Vagina (tissue), 2 donors: ENCODE measurements at regions not wholly inside any gene's neighbourhood (a gene's known extent, or its start where the extent isn't known, plus 50 kb on each side); places are given as distances from the start of the nearest gene placed in this dataset.

Experiments used
- DNase-seq, 2 donors: peaks; one replicate each; pipeline ENCODE4 v3.0.0-alpha.2; 2017; ENCODE audit errors: extremely low spot score in 2 of 2
- H3K27ac ChIP-seq: fragments of 200-600 bp; sonication (generic); one replicate; pipeline ENCODE4 v1.5.1; 2019
- H3K27me3 ChIP-seq: fragments of 200-600 bp; sonication (generic); one replicate; pipeline ENCODE4 v1.5.1; 2019
- H3K36me3 ChIP-seq, 2 donors: fragments of 200-600 bp; sonication (generic); one replicate each; pipeline ENCODE4 v1.5.1; 2017 to 2019
- H3K4me1 ChIP-seq: fragments of 200-600 bp; sonication (generic); one replicate; pipeline ENCODE4 v1.5.1; 2019
- H3K4me3 ChIP-seq, 2 donors: fragments of 200-600 bp; sonication (generic); 1 replicate in 1 of 2; 2 replicates in 1 of 2; pipeline ENCODE4 v1.5.1; 2016 to 2019
- H3K9me3 ChIP-seq: fragments of 200-600 bp; sonication (generic); one replicate; pipeline ENCODE4 v1.5.1; 2019
- CTCF ChIP-seq, 3 experiments: fragments of 450-650 bp in 2 of 3; fragments of 200-600 bp in 1 of 3; sonication (generic) in 1 of 3; IDR thresholded peaks; one replicate each; pipeline ENCODE4 v1.5.1; 2017 to 2019; ENCODE audit warnings: antibody characterized with exemption in 3 of 3, mild to moderate bottlenecking in 2 of 3, moderate library complexity in 2 of 3
- POLR2A ChIP-seq, 2 donors: fragments of 450-650 bp; IDR thresholded peaks; one replicate each; pipeline ENCODE4 v1.6.1; 2017; ENCODE audit warnings: antibody characterized with exemption in 2 of 2, mild to moderate bottlenecking in 2 of 2, moderate library complexity in 2 of 2
- POLR2AphosphoS5 ChIP-seq, 2 donors: sonication (generic); formaldehyde crosslinking; IDR thresholded peaks; one replicate each; pipeline ENCODE4 v1.9.0; 2017; ENCODE audit warnings: antibody characterized with exemption in 2 of 2, mild to moderate bottlenecking in 2 of 2, low read depth in 1 of 2; ENCODE audit not compliant: insufficient read depth in 1 of 2
- intact Hi-C: fragments of 100-400 bp; cut with DNase I; formaldehyde crosslinking; loops from one replicate; pipeline ENCODE4 v1.15.1; 2023

DNA sequence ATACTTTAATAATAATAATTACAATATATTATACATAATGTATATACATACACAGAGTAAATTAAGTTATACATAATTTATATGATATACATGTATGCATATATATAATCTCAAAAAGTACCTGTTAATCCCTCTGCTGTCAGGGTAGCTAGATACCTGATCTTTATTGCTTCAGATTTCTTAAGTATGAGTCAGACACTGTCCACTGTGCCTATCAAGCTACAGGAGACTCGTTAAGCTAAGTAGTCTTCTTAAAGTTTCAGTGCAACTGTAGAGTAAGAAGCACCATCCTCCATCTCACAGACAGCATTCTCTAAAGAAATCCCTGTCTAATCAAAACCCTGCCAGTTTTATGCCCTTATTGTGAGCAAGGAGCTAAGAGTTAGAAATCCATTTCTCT, 428.7 kb downstream of the RERGL start:
- no peak for TF ChIP-seq CTCF (IDR thresholded peaks at IDR 0.05)
- no peaks in the 10 kb centered on the region for H3K36me3 ChIP-seq
- H3K9me3 ChIP-seq = no peaks in the 10 kb centered on the region
- intact Hi-C loops = no loop called here
- DNase-seq = no peak
- no peak overlapping the region for H3K27ac ChIP-seq
- H3K4me3 ChIP-seq = no peak overlapping the region
- no peaks in the 10 kb centered on the region for H3K27me3 ChIP-seq
- no peaks in the 10 kb centered on the region for H3K4me1 ChIP-seq

DNA sequence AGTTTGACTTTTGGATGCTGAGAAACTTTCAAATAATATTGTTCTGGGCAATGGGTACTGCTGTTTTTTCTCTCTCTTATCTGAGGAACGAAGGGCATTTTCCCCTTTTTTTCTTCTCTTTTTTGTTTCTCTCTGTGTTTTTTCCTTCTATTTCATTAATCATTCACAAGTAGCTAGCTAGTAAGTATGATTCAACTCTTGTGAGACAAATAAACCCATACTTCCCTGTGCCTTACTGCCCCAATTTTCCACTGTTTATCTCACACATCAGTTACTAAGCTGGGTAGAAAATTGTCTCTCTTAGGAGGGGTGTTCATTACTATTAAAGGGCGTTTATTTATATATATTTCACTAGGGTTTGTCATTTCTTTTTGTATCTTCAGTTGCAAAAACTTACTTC, 437.6 kb downstream of the RERGL start:
- Histone ChIP-seq H3K9me3 (no peaks in the 10 kb centered on the region), H3K36me3 (no peaks in the 10 kb centered on the region), H3K4me1 (no peaks in the 10 kb centered on the region), H3K27me3 (no peaks in the 10 kb centered on the region), H3K4me3 (no peak overlapping the region), H3K27ac (no peak overlapping the region)
- DNase-seq = no peak
- intact Hi-C loops = no loop called here
- TF ChIP-seq CTCF (IDR thresholded peaks at IDR 0.05) (no peak), POLR2A (IDR thresholded peaks at IDR 0.05) (no peak), POLR2AphosphoS5 (IDR thresholded peaks at IDR 0.05; ENCODE audit: insufficient read depth in 1 of 2, low read depth in 1 of 2) (no peak)

- Histone ChIP-seq H3K4me1 (no peaks in the 10 kb centered on the region), H3K9me3 (no peaks in the 10 kb centered on the region), H3K36me3 (no peaks in the 10 kb centered on the region), H3K27me3 (no peaks in the 10 kb centered on the region), H3K27ac (no peak overlapping the region), H3K4me3 (peak overlapping the region in 1 of 2 donors; percentile 17)
- no peak for TF ChIP-seq POLR2AphosphoS5 (IDR thresholded peaks at IDR 0.05; ENCODE audit: insufficient read depth in 1 of 2, low read depth in 1 of 2)
- no peak for TF ChIP-seq CTCF (IDR thresholded peaks at IDR 0.05)
- TF ChIP-seq POLR2A (IDR thresholded peaks at IDR 0.05) = no peak
- DNase-seq = no peak
- intact Hi-C loops = no loop called here
Measured at GRCh38 chr12:17642340-17642650, 447.7 kb downstream of the RERGL start.

GRCh38 chr12:17640615-17641014, 449.4 kb downstream of the RERGL start:
- Histone ChIP-seq H3K27me3 (no peaks in the 10 kb centered on the region), H3K4me1 (no peaks in the 10 kb centered on the region), H3K9me3 (no peaks in the 10 kb centered on the region), H3K27ac (no peak overlapping the region), H3K4me3 (no peak overlapping the region), H3K36me3 (no peaks in the 10 kb centered on the region)
- DNase-seq = no peak
- TF ChIP-seq CTCF (IDR thresholded peaks at IDR 0.05) (no peak), POLR2AphosphoS5 (IDR thresholded peaks at IDR 0.05; ENCODE audit: insufficient read depth in 1 of 2, low read depth in 1 of 2) (no peak), POLR2A (IDR thresholded peaks at IDR 0.05) (no peak)
- intact Hi-C loops = no loop called here

DNA sequence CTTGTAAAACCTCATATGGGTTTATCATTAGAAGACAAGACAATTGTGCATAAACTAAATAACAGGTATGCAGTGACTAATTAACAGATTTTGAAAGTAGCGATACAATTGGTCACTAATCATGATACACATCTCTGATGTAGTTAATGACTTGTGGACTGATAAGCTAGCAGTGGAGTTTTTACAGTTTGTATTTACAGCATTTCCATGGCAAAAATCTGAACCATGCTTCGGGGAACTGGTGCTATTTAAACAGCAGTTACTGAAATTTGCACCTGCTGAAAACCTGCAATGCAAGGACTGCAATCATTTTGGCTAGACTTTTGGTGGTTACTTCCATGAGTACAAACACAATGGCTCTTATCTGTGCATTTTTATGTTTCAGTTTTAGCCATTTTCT, 471.2 kb downstream of the RERGL start:
- H3K27me3 ChIP-seq = no peaks in the 10 kb centered on the region
- H3K4me1 ChIP-seq = no peaks in the 10 kb centered on the region
- TF ChIP-seq POLR2AphosphoS5 (IDR thresholded peaks at IDR 0.05; ENCODE audit: insufficient read depth in 1 of 2, low read depth in 1 of 2) (no peak), CTCF (IDR thresholded peaks at IDR 0.05) (no peak), POLR2A (IDR thresholded peaks at IDR 0.05) (no peak)
- H3K9me3 ChIP-seq = no peaks in the 10 kb centered on the region
- H3K27ac ChIP-seq = no peak overlapping the region
- intact Hi-C loops = no loop called here
- H3K4me3 ChIP-seq = no peak overlapping the region
- H3K36me3 ChIP-seq = no peaks in the 10 kb centered on the region
- no peak for DNase-seq
